Liver (tissue), 8 donors: ENCODE measurements at regions not wholly inside any gene's neighbourhood (a gene's known extent, or its start where the extent isn't known, plus 50 kb on each side); places are given as distances from the start of the nearest gene placed in this dataset.

Experiments
- DNase-seq: peaks from one replicate; pipeline ENCODE4 v3.0.0-alpha.2; 2017; ENCODE audit warnings: low spot score
- H3K27ac ChIP-seq, 2 donors: one replicate each; pipeline ENCODE4 v1.7.0; 2013; ENCODE audit warnings: inconsistent platforms in 2 of 2, low read length in 2 of 2, control low read depth in 1 of 2, low read depth in 1 of 2, mild to moderate bottlenecking in 1 of 2
- H3K27me3 ChIP-seq, 4 donors: one replicate each; pipeline versions ENCODE4 v1.6.1 to v1.7.0; 2013; ENCODE audit warnings: low read length in 3 of 4, inconsistent platforms in 1 of 4, mild to moderate bottlenecking in 1 of 4, moderate library complexity in 1 of 4; ENCODE audit not compliant: control insufficient read depth in 4 of 4, insufficient read depth in 4 of 4
- H3K36me3 ChIP-seq, 4 donors: one replicate each; pipeline versions ENCODE4 v1.6.1 to v1.7.0; 2013; ENCODE audit warnings: low read length in 3 of 4, mild to moderate bottlenecking in 3 of 4, low read depth in 1 of 4, moderate library complexity in 1 of 4; ENCODE audit not compliant: control insufficient read depth in 4 of 4, insufficient read depth in 3 of 4
- H3K4me1 ChIP-seq, 4 donors: one replicate each; pipeline versions ENCODE4 v1.6.1 to v1.7.0; 2013; ENCODE audit warnings: low read length in 3 of 4, mild to moderate bottlenecking in 3 of 4, moderate library complexity in 1 of 4; ENCODE audit not compliant: control insufficient read depth in 4 of 4, insufficient read depth in 4 of 4
- H3K4me3 ChIP-seq, 3 donors: one replicate each; pipeline versions ENCODE4 v1.6.1 to v1.7.0; 2013; ENCODE audit warnings: low read length in 3 of 3, control low read depth in 1 of 3, low read depth in 1 of 3, mild to moderate bottlenecking in 1 of 3
- H3K9ac ChIP-seq, 2 donors: one replicate each; pipeline ENCODE4 v1.7.0; 2013; ENCODE audit warnings: low read length in 2 of 2, mild to moderate bottlenecking in 2 of 2, moderate library complexity in 2 of 2, control low read depth in 1 of 2, low read depth in 1 of 2
- H3K9me3 ChIP-seq, 4 donors: one replicate each; pipeline versions ENCODE4 v1.6.1 to v1.7.0; 2013; ENCODE audit warnings: low read length in 3 of 4; ENCODE audit not compliant: control insufficient read depth in 4 of 4
- EGR1 ChIP-seq, 2 donors: IDR thresholded peaks; 2 replicates each; pipeline ENCODE4 v1.6.1; 2016 to 2018; ENCODE audit warnings: antibody characterized with exemption in 2 of 2, low read depth in 2 of 2
- FOXA1 ChIP-seq: IDR thresholded peaks from 2 replicates; pipeline ENCODE4 v1.6.1; 2016; ENCODE audit warnings: antibody characterized with exemption
- GABPA ChIP-seq, 2 donors: IDR thresholded peaks in 1 of 2; conservative IDR thresholded peaks in 1 of 2; 2 replicates each; pipeline ENCODE4 v1.6.1; 2016; ENCODE audit warnings: antibody characterized with exemption in 2 of 2, mild to moderate bottlenecking in 1 of 2, moderate library complexity in 1 of 2
- HNF4A ChIP-seq, 2 donors: conservative IDR thresholded peaks; 2 replicates each; pipeline ENCODE4 v1.6.1; 2016; ENCODE audit warnings: antibody characterized with exemption in 2 of 2, mild to moderate bottlenecking in 2 of 2
- HNF4G ChIP-seq: IDR thresholded peaks from 2 replicates; pipeline ENCODE4 v1.6.1; 2016; ENCODE audit warnings: antibody characterized with exemption
- NR2F2 ChIP-seq: IDR thresholded peaks from 2 replicates; pipeline ENCODE4 v1.6.1; 2016; ENCODE audit warnings: antibody characterized with exemption
- RAD21 ChIP-seq, 2 donors: IDR thresholded peaks; 2 replicates each; pipeline ENCODE4 v1.6.1; 2016; ENCODE audit warnings: antibody characterized with exemption in 2 of 2, mild to moderate bottlenecking in 2 of 2
- RXRA ChIP-seq, 2 donors: IDR thresholded peaks; 2 replicates each; pipeline ENCODE4 v1.6.1; 2017 to 2018; ENCODE audit warnings: antibody characterized with exemption in 2 of 2, mild to moderate bottlenecking in 1 of 2
- SP1 ChIP-seq: IDR thresholded peaks from 2 replicates; pipeline ENCODE4 v1.6.1; 2018; ENCODE audit warnings: antibody characterized with exemption, mild to moderate bottlenecking
- TAF1 ChIP-seq: conservative IDR thresholded peaks from 2 replicates; pipeline ENCODE4 v1.6.1; 2016; ENCODE audit warnings: antibody characterized with exemption, mild to moderate bottlenecking
- YY1 ChIP-seq: IDR thresholded peaks from 2 replicates; pipeline ENCODE4 v1.6.1; 2016; ENCODE audit warnings: antibody characterized with exemption, mild to moderate bottlenecking
- WGBS: extraction: QIAGEN DNeasy Blood & Tissue Kit; methylation state at CpG from one replicate; pipeline ENCODE4 v1.1.7; 2013; 5-methylcytosine and 5-hydroxymethylcytosine counted together
- TF ChIP-seq, protein P1 (sequence below): IDR thresholded peaks from 2 replicates; pipeline ENCODE4 v1.6.1; 2016; ENCODE audit warnings: antibody characterized with exemption, mild to moderate bottlenecking
- TF ChIP-seq, protein P2 (sequence below): IDR thresholded peaks from 2 replicates; pipeline ENCODE4 v1.6.1; 2016; ENCODE audit warnings: antibody characterized with exemption
- TF ChIP-seq, protein P3 (sequence below): IDR thresholded peaks from 2 replicates; pipeline ENCODE4 v1.6.1; 2016; ENCODE audit warnings: antibody characterized with exemption
- TF ChIP-seq, protein P4 (sequence below): fragments of 150-350 bp; IDR thresholded peaks from 2 replicates; pipeline ENCODE4 v1.5.1; 2017; ENCODE audit warnings: improper control_type of control experiment, low read depth, low read length; ENCODE audit not compliant: missing input control
- donor health status: healthy.
- donor health status: healthy.
- donor health status: healthy.
- donor health status: healthy.
- donor health status: healthy.

DNA sequence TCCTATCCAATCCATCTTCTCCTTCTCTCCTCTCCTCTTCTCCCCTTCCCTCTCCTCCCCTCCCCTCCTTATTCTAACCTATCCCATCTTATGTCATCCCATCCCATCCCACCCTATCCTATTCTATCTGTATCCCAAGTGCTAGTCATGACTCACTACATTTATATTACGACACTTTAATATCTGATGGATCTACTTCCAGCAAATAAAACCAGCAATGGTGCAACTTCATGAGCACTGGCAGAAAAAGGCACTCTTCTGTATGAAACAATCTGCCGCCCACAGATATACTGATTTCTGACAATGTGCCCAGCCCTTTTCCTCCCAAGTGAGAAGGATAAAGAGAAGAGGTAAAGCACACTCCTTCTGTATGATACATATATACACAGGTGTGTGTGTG is 86.6 kb upstream of the ANKH start:
- Histone ChIP-seq H3K9ac (no peak overlapping the region), H3K27me3 (no peaks in the 10 kb centered on the region), H3K36me3 (no peaks in the 10 kb centered on the region), H3K9me3 (no peaks in the 10 kb centered on the region), H3K4me1 (no peaks in the 10 kb centered on the region), H3K27ac (no peak overlapping the region), H3K4me3 (no peak overlapping the region)
- DNase-seq: no peak
- WGBS: 59% methylated on average over 2 of the region's 2 CpGs
- TF ChIP-seq, protein P1, sequence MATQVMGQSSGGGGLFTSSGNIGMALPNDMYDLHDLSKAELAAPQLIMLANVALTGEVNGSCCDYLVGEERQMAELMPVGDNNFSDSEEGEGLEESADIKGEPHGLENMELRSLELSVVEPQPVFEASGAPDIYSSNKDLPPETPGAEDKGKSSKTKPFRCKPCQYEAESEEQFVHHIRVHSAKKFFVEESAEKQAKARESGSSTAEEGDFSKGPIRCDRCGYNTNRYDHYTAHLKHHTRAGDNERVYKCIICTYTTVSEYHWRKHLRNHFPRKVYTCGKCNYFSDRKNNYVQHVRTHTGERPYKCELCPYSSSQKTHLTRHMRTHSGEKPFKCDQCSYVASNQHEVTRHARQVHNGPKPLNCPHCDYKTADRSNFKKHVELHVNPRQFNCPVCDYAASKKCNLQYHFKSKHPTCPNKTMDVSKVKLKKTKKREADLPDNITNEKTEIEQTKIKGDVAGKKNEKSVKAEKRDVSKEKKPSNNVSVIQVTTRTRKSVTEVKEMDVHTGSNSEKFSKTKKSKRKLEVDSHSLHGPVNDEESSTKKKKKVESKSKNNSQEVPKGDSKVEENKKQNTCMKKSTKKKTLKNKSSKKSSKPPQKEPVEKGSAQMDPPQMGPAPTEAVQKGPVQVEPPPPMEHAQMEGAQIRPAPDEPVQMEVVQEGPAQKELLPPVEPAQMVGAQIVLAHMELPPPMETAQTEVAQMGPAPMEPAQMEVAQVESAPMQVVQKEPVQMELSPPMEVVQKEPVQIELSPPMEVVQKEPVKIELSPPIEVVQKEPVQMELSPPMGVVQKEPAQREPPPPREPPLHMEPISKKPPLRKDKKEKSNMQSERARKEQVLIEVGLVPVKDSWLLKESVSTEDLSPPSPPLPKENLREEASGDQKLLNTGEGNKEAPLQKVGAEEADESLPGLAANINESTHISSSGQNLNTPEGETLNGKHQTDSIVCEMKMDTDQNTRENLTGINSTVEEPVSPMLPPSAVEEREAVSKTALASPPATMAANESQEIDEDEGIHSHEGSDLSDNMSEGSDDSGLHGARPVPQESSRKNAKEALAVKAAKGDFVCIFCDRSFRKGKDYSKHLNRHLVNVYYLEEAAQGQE: no peak
- no peak for TF ChIP-seq RAD21 (IDR thresholded peaks at IDR 0.05)
- TF ChIP-seq HNF4G: no peak
- no peak for TF ChIP-seq YY1
- TF ChIP-seq, protein P2, sequence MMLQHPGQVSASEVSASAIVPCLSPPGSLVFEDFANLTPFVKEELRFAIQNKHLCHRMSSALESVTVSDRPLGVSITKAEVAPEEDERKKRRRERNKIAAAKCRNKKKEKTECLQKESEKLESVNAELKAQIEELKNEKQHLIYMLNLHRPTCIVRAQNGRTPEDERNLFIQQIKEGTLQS: no peak
- TF ChIP-seq RXRA (IDR thresholded peaks at IDR 0.05): no peak
- TF ChIP-seq, protein P3, sequence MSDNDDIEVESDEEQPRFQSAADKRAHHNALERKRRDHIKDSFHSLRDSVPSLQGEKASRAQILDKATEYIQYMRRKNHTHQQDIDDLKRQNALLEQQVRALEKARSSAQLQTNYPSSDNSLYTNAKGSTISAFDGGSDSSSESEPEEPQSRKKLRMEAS: no peak
- TF ChIP-seq FOXA1: no peak
- TF ChIP-seq NR2F2: no peak
- TF ChIP-seq GABPA (IDR thresholded peaks at IDR 0.05 in 1 of 2, conservative IDR thresholded peaks at IDR 0.05 in 1 of 2): no peak

DNA sequence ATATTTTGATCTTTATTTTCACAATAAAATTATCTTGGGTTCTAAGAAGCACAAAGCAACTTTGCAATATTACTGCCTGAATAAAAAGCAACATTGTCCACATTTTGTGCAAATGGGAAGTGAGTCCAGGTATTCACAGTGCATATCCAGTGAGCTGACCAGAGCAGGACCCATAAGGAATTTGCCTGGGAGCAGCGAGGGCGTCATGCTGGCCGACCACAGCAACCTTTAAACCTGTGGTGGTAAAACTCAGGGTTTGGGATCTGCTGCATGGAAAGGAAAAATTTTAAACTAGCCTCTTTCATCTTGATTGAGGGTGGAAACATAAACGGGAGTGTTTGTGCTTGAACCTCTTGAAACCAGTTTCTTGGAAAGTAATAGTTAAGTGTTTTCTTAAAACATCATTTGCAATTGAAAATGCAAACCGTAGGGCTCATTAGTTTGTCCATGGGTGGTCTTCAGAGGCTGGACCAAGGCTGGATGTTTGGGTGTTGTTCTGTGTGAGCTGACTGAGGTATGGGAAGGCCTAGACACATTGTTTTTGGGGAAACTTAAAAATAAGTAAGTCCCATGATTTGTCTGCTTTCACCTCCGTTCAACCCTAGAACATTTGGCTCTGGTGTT is 85.0 kb upstream of the ANKH start:
- H3K9ac ChIP-seq: no peak overlapping the region
- no peaks in the 10 kb centered on the region for H3K9me3 ChIP-seq
- H3K4me3 ChIP-seq: no peak overlapping the region
- no peak for DNase-seq
- no peak overlapping the region for H3K27ac ChIP-seq
- no peaks in the 10 kb centered on the region for H3K27me3 ChIP-seq
- H3K36me3 ChIP-seq: no peaks in the 10 kb centered on the region
- no peaks in the 10 kb centered on the region for H3K4me1 ChIP-seq
- no peak for TF ChIP-seq RXRA (IDR thresholded peaks at IDR 0.05)
- TF ChIP-seq RAD21 (IDR thresholded peaks at IDR 0.05): no peak
- TF ChIP-seq NR2F2: no peak
- TF ChIP-seq HNF4G: no peak
- TF ChIP-seq, protein P4, sequence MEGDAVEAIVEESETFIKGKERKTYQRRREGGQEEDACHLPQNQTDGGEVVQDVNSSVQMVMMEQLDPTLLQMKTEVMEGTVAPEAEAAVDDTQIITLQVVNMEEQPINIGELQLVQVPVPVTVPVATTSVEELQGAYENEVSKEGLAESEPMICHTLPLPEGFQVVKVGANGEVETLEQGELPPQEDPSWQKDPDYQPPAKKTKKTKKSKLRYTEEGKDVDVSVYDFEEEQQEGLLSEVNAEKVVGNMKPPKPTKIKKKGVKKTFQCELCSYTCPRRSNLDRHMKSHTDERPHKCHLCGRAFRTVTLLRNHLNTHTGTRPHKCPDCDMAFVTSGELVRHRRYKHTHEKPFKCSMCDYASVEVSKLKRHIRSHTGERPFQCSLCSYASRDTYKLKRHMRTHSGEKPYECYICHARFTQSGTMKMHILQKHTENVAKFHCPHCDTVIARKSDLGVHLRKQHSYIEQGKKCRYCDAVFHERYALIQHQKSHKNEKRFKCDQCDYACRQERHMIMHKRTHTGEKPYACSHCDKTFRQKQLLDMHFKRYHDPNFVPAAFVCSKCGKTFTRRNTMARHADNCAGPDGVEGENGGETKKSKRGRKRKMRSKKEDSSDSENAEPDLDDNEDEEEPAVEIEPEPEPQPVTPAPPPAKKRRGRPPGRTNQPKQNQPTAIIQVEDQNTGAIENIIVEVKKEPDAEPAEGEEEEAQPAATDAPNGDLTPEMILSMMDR: no peak
- no peak for TF ChIP-seq GABPA (IDR thresholded peaks at IDR 0.05 in 1 of 2, conservative IDR thresholded peaks at IDR 0.05 in 1 of 2)
- TF ChIP-seq, protein P2: no peak
- no peak for TF ChIP-seq FOXA1
- no peak for TF ChIP-seq SP1
- TF ChIP-seq, protein P3: no peak
- no peak for TF ChIP-seq TAF1
- TF ChIP-seq EGR1 (IDR thresholded peaks at IDR 0.05; ENCODE audit: low read depth in 2 of 2): no peak
- TF ChIP-seq, protein P1: no peak
- TF ChIP-seq HNF4A (conservative IDR thresholded peaks at IDR 0.05): no peak
- 91% methylated on average over 6 of the region's 6 CpGs for WGBS
